GM21367 (cell line): ENCODE measurements at regions not wholly inside any gene's neighbourhood (a gene's known extent, or its start where the extent isn't known, plus 50 kb on each side); places are given as distances from the start of the nearest gene placed in this dataset.

Experiments used
- ATAC-seq: cut with Tn5 transposase; IDR thresholded peaks from one replicate; pipeline ENCODE4 v1.9.1; 2021; ENCODE audit not compliant: unreplicated experiment

DNA sequence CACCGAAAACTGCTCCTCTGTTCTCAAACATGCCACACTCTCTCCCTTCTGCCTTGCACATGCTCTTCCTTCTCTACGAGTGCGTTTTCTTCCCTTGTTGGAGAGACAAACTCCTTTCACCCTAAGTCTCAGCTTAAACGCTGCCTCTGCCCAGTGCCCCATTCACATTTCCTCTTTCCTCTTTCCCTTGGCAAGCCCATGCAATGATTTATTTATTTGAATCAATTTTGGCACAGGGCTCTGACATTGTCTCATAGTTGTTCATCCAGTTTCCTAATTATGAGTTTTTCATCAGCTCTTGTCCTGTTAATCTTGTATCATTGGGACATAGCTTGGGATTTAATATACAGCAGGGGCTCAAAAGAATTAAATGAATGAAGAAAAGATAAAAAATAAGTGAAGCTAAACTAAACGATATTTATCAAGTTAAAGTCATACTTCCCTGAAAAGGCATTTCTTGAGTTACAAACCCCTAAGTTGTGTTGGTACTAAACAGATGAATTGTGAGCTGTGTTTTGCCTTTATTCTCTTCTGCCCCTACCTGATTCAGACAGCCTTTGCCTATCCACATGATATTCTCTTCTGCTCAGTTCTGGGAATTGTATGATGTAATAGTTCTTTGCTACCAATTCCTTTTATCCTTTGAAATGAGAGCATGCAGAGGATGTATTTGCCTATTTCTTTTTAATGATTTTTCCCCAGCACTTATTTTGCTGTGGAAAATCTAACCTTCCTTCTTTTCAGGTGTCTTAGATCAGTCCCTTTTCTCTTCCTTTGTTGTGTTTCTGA, 704.4 kb downstream of the UTRN start:
- no peak for ATAC-seq

DNA sequence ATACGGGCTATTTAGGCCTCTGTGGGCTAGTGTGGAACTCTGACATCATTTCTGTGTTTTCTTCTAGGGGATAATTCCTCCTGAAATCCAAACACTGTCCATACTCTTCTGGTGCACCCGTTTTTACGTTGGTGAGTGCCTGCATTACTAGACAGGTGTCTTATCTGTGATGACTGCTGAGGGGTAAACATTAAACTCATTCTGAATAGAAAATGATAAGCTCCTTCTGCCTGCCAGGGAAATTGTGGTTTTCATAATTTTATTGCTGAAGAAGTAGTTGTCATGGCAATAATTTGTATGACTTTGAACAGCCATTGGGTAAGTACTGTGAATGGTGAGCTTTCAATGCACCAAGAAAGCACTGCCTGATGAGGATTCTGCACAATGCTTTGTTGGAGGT, 705.6 kb downstream of the UTRN start:
- ATAC-seq: no peak

DNA sequence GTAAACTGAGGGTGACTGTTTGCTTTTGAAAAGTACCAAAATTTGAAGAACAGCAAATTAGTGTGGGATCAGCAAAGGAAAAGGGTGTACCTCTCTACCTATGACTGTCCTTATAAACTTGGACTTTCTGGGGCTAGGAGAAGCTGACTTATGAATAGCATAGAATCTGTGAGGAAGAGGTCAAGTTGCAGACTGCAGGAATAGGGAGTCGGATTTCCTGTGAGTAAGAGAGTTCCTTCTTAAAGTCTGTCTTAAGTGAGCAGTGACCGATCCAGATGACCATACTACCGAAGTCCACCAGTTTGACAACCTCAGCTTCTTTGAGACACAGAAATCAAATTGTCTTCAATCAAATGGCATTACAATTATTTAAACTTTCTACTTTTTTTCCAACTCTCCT, 708.7 kb downstream of the UTRN start:
- ATAC-seq: no peak

DNA sequence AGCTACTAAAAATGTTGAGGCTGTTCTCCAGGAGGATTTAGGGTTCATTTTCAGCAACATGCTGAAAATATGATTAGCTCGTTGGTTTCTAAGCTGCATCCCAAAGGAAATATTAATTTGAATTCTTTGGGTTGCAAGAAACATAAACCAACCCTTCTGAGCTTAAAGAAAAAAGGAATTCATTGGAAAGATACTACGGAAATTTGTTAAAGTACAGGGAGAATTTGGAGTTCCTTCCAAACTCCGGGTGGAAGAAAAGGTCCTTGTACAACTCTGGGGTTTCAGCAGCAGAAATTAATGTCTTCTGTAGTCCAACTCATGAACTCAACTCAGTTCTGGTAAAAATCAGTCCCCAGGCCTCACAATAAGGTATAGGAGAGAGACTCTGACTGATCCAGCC, 712.9 kb downstream of the UTRN start:
- no peak for ATAC-seq

DNA sequence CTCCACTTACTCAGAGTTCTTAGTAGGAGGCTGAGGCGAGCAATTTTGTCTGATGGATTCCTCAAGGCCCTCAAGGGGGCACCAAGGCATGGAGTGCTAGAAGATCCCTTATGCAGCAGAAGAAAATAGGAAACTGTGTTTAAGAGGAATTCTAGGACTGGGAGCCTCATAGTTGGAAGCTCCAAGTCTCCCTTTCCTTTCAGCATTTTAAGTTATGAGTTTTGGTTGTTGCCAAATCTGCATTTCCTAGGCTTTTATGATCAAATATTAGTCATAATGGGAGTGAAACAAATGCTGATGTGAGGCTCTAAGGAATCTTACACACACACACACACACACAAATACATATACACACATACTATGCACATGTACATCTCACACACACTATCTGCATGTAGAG, 714.0 kb downstream of the UTRN start:
- ATAC-seq: no peak

DNA sequence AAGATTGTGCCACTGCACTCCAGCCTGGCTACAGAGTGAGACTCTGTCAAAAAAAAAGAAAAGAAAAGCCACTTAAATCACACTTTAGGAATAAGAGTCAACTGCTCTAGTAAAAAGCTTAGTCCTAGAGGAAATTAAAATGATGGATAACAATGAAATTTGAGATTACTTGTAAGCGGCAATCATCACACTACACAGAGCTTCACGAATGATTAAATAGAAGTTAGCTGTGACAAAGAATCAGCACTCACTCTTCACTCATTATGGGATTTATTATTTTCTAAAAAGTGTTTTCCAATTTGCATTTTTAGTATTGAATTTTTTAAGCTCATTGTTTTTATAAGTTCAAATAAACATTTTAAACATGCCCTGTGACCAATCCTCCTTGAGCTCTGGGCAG, 718.0 kb downstream of the UTRN start:
- ATAC-seq: no peak

GRCh38 chr6:145006914-145007313, 721.8 kb downstream of the UTRN start:
- ATAC-seq: no peak

DNA sequence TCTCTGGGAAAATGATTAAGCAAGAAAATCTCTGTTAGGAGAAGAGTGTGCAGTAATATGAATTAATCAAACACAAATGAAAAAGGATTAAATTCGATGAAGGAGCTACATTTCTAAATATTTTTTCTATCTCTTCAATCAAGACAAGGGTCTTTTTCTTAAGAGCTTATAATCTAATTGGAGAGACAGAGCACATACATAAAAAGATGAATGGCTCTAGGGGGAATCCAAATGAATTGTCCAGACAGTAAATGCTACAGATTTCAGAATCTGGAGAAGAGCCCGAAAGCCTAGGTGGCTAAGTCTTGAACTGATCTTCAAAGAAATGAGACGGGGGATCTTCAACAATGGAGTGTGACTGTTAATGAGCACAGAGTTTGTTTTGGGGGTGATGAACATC, 723.6 kb downstream of the UTRN start:
- no peak for ATAC-seq

GRCh38 chr6:145009711-145010110, 724.6 kb downstream of the UTRN start:
- ATAC-seq: no peak

- ATAC-seq: no peak
These were observed 723.2 kb downstream of the EPM2A start for GRCh38 chr6:145012039-145012662.

DNA sequence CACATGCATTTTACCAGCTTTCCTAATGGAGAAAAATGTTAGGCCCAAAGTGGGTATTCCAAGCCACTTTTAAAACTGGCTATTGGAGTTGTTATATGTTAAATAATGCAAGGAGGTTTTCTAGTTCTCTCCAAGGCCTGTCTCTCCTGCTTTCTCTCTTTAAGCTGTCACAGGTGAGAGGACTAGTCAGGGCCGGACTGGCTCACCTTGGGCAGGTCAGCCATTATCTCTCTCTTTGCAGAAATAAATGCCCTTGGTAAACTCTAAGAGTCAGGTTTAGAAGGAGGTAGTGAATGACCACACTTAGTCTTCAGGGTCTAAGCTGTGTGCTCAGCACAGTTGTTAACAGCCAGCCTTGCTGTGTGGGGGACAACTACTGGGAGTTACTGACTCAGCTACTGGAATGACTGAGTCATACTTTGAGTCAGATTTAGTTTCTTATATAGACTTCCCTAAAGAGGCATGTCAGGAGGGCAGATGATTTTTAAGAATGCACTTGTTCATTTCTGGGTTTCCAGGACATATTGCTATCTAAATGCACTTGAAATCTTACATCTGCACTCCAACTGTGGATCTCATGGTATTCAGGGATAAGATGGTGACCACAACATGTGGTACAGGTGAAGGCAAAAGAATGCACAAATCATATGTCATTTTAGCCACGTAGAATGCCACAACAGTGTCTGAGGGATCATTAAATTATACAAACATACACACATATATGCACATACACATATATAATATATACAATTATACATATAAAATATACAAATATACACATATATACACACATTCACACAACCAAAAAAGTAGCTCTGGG, 719.4 kb downstream of the EPM2A start:
- peak; percentile 96 for ATAC-seq

- no peak for ATAC-seq
These were observed 718.3 kb downstream of the EPM2A start for GRCh38 chr6:145017051-145017450.

GRCh38 chr6:145017516-145017915, 717.8 kb downstream of the EPM2A start:
- ATAC-seq: no peak

- ATAC-seq: no peak
These were observed 717.3 kb downstream of the EPM2A start for GRCh38 chr6:145018027-145018426.

DNA sequence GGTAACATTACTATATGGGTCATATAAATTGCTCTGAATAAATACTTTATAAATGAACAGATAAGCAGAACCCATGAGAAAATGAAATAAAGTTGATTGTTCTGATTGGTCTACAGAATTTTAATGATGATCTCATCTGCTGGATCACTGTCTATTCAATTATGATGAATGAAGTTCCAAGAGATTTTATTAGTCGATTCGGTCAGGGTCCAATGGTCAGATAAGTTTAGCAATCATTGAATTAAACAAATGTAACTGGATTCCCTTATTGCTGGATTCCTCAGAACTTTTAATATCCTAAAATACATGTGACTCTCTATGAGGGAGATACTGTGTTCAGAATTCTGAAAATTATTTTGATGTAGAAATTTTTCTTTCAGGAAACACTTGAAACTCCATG, 715.2 kb downstream of the EPM2A start:
- no peak for ATAC-seq

DNA sequence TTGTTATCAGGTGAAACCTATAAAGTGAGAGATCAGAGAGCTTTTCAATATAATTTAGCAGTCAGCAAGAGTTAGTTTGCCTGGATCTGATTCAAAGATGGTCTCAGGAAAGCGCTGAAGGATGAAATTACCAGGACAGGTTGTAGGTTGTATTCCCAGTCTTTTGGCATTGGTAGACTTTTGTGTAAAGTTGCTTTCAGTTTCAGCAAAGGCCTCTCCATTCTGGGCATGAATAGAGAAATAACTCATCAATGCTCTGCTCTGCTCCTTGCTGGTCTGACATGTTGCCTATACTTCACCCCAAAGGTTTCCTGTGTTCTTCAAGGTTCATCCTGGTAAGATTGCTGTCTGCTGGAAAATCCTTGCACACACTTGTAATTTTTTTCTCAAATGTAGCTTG, 714.8 kb downstream of the EPM2A start:
- no peak for ATAC-seq

- no peak for ATAC-seq
These were observed 713.0 kb downstream of the EPM2A start for GRCh38 chr6:145022199-145022796.

- ATAC-seq: no peak
These were observed 712.1 kb downstream of the EPM2A start for GRCh38 chr6:145023116-145023726.

- no peak for ATAC-seq
These were observed 709.8 kb downstream of the EPM2A start for GRCh38 chr6:145025488-145025887.

DNA sequence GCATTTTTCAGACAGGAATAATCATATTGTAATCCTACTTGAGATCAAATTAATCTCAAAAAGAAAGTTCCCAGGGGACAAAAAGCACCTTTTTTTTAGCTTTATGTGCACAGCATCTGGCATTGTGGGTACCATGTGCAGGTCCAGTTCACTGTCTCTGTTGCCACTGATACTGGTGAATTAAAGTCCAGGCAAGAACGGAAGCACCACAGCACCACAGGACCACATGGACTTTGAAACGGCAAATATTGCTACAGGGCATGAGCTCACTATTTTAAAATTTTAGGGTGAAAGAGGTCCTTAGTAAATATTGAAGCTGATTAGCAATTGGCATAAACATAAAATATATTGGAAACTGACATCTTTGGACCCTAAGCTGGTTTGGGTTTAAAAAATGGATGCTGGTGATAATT, 709.0 kb downstream of the EPM2A start:
- no peak for ATAC-seq
